Progenitor cell of endocrine pancreas (in vitro differentiated cells): ENCODE measurements at regions not wholly inside any gene's neighbourhood (a gene's known extent, or its start where the extent isn't known, plus 50 kb on each side); places are given as distances from the start of the nearest gene placed in this dataset.

Experiments used
- DNase-seq: peaks from one replicate; pipeline ENCODE4 v3.0.0; 2021; ENCODE audit warnings: low spot score; ENCODE audit not compliant: unreplicated experiment
- H3K27ac Mint-ChIP-seq: 2 replicates; pipeline ENCODE4 v1.8.0; 2021; ENCODE audit warnings: mild to moderate bottlenecking, moderate library complexity, mixed read lengths
- H3K27me3 Mint-ChIP-seq: 2 replicates; pipeline ENCODE4 v1.8.0; 2021; ENCODE audit warnings: mixed read lengths
- H3K36me3 Mint-ChIP-seq: 2 replicates; pipeline ENCODE4 v1.8.0; 2022; ENCODE audit warnings: mixed read lengths; ENCODE audit not compliant: insufficient read depth
- H3K4me1 Mint-ChIP-seq: 2 replicates; pipeline ENCODE4 v1.8.0; 2021; ENCODE audit warnings: low read depth, mixed read lengths
- H3K4me3 Mint-ChIP-seq: 2 replicates; pipeline ENCODE4 v1.8.0; 2021; ENCODE audit warnings: low read depth, mild to moderate bottlenecking, moderate library complexity, mixed read lengths
- H3K9me3 Mint-ChIP-seq: 2 replicates; pipeline ENCODE4 v1.8.0; 2021; ENCODE audit warnings: low read depth, mixed read lengths
- CTCF ChIP-seq: fragments of 200-600 bp; sonication (generic); IDR thresholded peaks from one replicate; pipeline ENCODE4 v1.5.0; 2021; ENCODE audit warnings: antibody characterized with exemption, mild to moderate bottlenecking; ENCODE audit not compliant: unreplicated experiment

- H3K4me3 Mint-ChIP-seq = no peak overlapping the region
- H3K27me3 Mint-ChIP-seq = no peaks in the 10 kb centered on the region
- H3K27ac Mint-ChIP-seq = no peak overlapping the region
- TF ChIP-seq CTCF = no peak
- no peak for DNase-seq
- no peaks in the 10 kb centered on the region for H3K36me3 Mint-ChIP-seq
- peaks cover under 1% of the 10 kb centered on the region for H3K9me3 Mint-ChIP-seq
- H3K4me1 Mint-ChIP-seq = no peaks in the 10 kb centered on the region
Observed at GRCh38 chr4:28548594-28548993, 1688.0 kb downstream of the STIM2 start.

GRCh38 chr4:28555866-28556265 is 1695.2 kb downstream of the STIM2 start:
- TF ChIP-seq CTCF = no peak

GRCh38 chr4:28557755-28558154 is 1697.1 kb downstream of the STIM2 start:
- Mint-ChIP-seq H3K27me3 (no peaks in the 10 kb centered on the region), H3K36me3 (no peaks in the 10 kb centered on the region), H3K27ac (no peak overlapping the region), H3K9me3 (peaks cover 3% of the 10 kb centered on the region), H3K4me1 (no peaks in the 10 kb centered on the region), H3K4me3 (no peak overlapping the region)
- DNase-seq = no peak
- TF ChIP-seq CTCF = no peak

More at GRCh38 chr4:28555866-28556265, 1695.2 kb downstream of the STIM2 start:
- H3K36me3 Mint-ChIP-seq = no peaks in the 10 kb centered on the region
- H3K4me1 Mint-ChIP-seq = no peaks in the 10 kb centered on the region
- no peak overlapping the region for H3K27ac Mint-ChIP-seq
- H3K4me3 Mint-ChIP-seq = no peak overlapping the region
- peaks cover 3% of the 10 kb centered on the region for H3K9me3 Mint-ChIP-seq
- no peak for DNase-seq
- no peaks in the 10 kb centered on the region for H3K27me3 Mint-ChIP-seq

- DNase-seq = no peak
- H3K27me3 Mint-ChIP-seq = no peaks in the 10 kb centered on the region
- no peak overlapping the region for H3K27ac Mint-ChIP-seq
- H3K4me1 Mint-ChIP-seq = no peaks in the 10 kb centered on the region
- no peaks in the 10 kb centered on the region for H3K9me3 Mint-ChIP-seq
- TF ChIP-seq CTCF = no peak
- H3K36me3 Mint-ChIP-seq = no peaks in the 10 kb centered on the region
- H3K4me3 Mint-ChIP-seq = no peak overlapping the region
Observed at GRCh38 chr4:28558895-28559294, 1698.3 kb downstream of the STIM2 start.

- H3K27ac Mint-ChIP-seq = no peak overlapping the region
- no peaks in the 10 kb centered on the region for H3K4me1 Mint-ChIP-seq
- no peaks in the 10 kb centered on the region for H3K27me3 Mint-ChIP-seq
- H3K4me3 Mint-ChIP-seq = no peak overlapping the region
- TF ChIP-seq CTCF = no peak
- peaks cover 7% of the 10 kb centered on the region for H3K9me3 Mint-ChIP-seq
- no peak for DNase-seq
- no peaks in the 10 kb centered on the region for H3K36me3 Mint-ChIP-seq
Observed at GRCh38 chr4:28562913-28563312, 1702.3 kb downstream of the STIM2 start.
